ENCODE measurements at regions not wholly inside any gene's neighbourhood (a gene's known extent, or its start where the extent isn't known, plus 50 kb on each side); places are given as distances from the start of the nearest gene placed in this dataset.

DNA sequence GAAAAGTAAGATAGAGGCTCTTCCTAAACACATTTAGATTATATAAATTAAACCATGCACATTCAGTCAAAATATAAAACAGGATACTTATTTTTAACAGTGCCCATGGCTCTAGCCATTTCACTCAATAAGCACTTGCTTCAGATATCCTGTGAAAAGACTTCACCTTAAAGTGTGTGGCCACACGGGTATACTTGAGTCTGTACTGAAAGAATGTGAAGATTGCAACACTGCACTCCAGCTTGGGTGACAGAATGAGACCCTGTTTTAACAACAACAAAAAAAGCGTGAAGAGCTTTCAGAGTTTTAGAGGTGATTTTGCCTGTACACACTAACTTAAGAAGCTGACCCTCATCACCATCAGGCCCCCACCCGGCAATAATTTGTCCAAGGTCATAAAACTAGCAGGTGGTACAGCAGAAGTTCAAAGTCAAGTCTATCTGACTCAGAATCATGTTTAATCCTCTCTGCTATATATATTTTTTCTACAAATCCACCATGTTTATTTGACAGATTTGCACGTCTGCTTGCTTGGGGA, 203.5 kb upstream of the GUCY1A2 start:
- DNase-seq (ENCODE audit: low spot score), result no peak

DNA sequence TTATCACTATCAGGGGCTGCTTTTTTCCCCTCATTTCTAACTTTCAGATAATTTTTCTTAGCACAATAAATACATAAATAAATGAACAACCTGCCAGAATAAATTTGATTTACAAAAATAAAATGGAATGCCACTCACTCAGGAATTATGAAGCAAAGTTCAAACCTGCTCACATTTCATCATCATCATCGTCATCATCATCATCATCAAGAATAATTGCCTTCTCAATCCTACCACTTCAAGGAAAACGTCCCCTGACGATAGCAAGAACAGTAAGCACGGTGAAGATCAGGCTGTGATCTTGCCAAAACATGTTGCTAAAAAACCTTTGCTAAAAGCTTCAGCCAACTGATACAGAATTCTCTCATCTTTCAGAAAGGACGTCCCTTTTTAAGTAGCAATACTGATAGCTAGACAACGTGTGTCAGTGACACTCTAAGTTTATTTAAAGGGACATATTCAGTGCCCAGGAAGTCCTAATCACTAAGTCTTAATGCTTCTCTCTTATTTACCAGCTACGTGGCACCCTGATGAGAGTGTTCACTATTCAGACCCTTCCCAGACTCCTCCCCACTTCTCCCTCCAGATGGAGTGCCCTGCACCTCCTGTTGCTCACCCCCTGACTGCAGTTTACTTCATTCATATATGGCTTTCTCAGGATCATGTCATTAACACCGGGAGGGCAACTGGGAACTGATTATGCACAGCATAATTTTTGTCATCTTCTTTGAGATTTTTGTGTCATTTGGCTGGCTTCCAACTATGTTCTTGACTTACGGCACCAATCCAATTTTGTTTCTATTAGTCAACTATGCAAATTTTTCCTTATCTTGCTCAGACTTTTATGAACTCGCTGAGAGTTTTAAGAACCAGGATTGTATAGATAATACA, 200.1 kb upstream of the GUCY1A2 start:
- DNase-seq (ENCODE audit: low spot score), result no peak

DNA sequence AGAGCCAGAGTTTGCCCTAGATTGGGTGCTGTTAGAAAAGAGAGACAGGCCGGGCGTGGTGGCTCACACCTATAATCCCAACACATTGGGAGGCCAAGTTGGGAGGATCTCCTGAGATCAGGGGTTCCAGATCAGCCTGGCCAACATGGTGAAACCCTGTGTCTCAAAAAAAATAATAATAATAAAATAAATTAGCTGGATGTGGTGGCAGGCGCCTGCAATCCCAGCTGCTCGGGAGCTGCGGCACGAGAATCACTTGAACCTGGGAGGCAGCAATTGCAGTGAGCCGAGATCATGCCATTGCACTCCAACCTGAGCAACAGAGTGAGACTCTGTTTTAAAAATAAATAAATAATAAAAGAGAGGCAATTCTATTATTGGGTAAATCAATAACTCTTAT, 199.2 kb upstream of the GUCY1A2 start:
- DNase-seq (ENCODE audit: low spot score), result no peak

DNA sequence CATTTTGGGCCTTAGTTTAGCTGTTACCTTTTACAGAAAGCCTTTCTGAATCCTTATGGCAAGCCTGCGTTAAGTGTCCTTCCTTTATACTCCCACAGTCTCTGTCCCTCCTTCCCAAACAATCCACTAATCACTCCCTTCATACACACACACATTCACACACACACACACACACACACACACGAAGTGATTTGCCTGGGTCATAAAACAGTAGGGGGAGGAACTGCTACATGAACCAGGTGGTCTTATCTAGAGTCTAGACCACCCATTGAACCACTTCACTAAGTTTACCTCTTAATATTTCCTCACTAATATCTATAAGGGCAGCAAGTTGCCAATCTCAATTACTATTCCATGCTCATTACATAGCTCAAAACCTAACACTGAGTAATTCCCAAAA, 196.7 kb upstream of the GUCY1A2 start:
- DNase-seq (ENCODE audit: low spot score), result no peak

DNA sequence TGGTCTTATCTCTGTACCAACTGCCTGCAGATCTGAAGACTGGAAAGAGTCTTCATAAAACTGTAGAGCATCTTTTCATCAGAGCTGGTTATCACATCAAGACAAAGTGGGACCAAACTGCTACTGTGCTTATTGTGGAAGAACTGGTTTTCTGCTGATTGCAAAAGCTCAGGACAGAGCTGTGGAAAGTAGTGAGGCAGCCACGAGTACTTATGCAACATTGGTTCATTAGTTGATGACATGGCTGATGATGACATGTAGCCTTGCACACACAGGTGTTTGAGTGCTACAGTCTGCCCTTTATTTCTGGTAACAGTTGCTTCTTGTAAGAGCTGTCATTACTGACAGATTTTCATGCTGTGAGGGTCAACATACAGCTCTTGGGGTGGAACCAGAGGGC, 185.4 kb upstream of the GUCY1A2 start:
- no peak for DNase-seq (ENCODE audit: low spot score)

DNA sequence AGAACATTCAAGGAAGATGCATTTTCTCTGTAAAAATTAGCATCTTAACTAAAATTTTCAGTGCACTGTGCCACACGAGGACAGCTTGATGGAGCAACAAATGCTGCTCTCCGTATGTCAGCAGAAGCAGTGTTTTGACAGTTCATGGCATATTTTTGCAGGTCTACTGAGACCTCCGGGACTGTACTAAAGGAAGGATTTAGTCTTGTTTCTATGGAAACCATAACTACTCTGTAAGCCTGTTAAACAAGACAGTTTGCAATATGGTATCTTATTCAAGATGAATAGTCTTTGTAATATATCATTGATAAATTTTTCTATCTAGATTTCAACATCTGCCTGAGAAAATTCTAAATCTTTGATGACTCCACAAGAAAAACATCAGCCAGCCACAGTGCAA, 184.0 kb upstream of the GUCY1A2 start:
- DNase-seq (ENCODE audit: low spot score), result no peak

DNA sequence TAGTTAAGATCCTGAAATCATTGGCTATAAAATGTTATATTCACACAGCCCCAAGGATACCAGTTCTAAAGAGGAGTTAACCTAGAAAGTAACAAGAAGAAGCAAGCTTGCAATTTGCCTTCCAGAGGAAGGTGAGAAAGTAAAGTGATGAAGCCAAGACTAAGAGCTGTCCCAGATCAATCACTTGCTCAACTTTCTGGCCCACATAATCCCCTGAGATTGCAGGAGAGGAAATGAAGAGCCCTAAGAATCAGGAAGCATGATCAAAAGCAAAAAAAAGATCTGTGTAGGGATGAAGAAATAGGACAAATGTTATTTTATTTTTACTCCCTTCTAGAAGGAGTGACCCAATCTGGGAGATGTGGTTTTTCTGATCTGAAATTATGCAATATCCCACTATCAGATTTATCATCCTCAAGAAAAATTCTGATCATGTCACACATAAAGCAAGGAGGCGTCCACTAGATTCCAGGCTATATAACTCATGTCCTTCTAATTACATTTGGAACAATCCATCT, 180.3 kb upstream of the GUCY1A2 start:
- DNase-seq (ENCODE audit: low spot score), result no peak

DNA sequence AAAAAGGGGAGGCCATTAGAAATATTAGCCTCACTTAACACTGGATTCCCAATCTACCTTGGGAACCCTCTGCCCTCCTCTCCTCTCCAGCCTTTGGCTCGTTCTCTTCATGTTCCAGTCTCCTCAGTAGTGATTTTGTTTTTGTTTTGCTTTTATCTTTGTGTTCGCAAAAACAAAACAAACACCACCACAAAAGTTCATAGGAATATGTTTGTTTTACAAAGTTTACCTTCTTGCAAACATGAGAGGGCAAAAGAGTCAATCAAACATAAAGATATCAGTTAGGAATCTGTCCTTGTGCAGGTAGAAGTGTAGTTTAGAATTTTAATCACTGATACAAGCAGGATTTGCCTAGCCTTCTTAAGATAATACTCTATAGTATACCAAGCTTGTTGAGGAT, 179.7 kb upstream of the GUCY1A2 start:
- DNase-seq (ENCODE audit: low spot score), result no peak

DNA sequence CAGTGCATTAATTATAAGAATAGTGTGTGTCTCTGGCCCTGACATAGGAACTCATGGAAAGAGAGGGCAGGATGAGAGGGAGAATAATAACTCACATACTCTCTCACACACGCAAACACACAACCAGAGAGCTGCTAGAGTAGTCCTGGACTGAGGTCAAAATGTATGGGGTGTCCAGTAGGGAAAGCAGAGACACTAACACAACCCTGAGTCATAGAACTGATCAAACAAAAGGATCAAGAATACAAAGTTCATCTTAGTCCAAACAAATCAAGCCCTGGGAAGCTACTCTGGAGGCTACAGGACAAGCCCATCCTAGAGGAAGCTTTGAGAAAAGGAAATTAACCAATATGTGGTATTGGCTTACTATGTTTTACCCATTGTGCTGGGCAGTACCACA, 178.5 kb upstream of the GUCY1A2 start:
- peak; percentile 10 for DNase-seq (ENCODE audit: low spot score)

DNA sequence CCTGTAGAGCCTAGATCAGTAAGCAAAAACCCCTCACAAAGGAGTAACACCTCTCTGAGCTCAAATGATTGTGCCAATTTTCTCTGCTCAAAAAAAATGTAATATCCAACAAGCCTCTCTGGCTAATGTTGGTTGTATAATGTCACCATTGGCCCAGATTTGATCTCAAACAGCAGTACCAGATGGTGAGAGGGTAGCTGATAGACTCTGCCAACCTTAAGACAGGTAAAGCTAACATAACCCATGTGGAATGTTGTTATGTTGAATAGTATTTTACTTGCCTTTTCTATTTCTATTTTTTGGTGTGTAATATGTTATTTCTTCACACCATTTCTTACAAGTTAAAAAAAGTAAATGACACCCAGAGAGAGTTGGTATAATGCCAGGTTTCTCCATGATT, 166.7 kb upstream of the GUCY1A2 start:
- DNase-seq (ENCODE audit: low spot score), result no peak

DNA sequence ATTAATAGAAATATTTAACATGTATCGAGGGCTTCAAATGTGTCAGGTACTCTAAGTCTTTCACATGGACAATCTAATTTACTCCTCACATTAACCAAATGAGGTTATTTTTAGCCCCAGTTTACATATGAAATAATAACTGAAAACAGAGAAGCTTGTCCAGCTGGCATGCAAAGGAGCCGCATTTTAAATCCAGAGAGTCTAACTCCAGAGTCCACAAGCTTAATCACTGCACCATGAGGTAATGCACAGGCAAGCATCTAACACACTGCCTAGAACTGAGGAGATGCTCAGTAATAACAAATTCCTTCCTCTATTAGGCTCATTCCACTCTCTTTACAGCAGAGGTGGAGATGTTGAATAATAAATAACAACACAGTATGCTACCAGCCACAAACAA, 165.7 kb upstream of the GUCY1A2 start:
- DNase-seq (ENCODE audit: low spot score), result no peak

DNA sequence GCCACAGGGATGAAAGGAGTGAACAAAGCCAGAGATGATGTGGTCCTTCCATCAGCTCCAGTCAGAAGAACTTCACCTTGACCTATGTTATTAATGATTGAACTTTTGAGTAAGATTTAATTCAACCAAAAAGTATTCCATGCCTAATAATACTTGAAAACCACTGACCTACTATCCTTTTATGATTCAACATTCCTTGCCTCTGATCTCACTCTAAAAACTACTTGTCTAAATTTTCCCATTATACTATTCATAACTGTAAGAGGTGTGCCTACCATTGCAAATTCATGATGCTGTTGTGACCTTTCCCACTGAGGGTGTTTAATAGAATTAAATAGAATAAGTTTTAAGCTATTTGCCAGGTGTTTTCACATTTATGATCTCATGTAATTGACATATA, 164.7 kb upstream of the GUCY1A2 start:
- DNase-seq (ENCODE audit: low spot score), result no peak

DNA sequence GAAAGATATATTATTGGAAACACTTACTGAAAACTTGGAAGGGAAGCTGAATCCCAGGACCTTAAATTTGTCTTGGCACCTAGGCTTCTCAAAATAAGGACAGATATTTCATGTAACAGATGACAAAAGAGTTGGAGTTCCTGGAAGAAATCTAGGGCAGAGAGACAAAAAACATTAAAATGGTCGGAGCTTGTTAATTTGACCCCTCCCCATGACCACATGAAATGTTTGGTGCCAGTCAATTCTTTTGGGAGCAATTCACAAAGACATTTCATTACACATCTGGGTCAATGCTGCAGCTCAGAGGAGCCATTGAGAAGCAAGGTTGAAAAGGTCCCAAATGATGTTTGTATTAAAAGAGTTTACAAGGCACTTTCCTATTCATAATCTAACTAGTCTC, 162.0 kb upstream of the GUCY1A2 start:
- no peak for DNase-seq (ENCODE audit: low spot score)

DNA sequence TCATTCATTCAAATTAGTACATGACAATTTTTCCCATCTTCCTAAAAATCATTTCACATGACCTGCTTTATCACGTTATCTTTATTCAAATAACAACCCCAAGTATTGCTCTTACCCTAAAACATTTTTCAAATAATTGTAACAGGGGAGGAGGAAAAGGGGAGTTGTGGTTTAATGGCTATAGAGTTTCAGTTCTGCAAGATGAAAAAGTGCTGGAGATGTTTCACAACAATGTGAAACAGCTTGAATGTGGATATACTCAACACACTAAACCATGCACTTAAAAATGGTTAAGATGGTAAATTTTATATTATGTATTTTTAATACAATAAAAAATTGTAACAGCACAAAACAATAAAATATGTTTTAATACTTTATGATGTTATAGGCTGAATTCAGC, 161.6 kb upstream of the GUCY1A2 start:
- DNase-seq (ENCODE audit: low spot score), result no peak

DNA sequence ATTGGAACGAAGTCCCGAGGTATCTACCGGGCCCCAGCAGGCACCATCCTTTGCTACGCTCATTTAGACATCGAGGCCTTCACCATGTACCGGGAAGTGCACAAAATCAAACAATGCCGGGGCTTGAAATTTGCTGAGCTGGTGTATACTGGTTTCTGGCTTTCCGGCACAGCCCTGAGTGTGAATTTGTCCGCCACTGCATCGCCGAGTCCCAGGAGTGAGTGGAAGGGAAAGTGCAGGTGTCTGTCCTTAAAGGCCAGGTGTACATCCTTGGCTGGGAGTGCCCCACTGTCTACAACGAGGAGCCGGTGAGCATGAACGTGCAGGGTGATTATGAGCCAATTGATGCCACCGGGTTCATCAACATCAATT, 158.8 kb upstream of the GUCY1A2 start:
- no peak for DNase-seq (ENCODE audit: low spot score)

DNA sequence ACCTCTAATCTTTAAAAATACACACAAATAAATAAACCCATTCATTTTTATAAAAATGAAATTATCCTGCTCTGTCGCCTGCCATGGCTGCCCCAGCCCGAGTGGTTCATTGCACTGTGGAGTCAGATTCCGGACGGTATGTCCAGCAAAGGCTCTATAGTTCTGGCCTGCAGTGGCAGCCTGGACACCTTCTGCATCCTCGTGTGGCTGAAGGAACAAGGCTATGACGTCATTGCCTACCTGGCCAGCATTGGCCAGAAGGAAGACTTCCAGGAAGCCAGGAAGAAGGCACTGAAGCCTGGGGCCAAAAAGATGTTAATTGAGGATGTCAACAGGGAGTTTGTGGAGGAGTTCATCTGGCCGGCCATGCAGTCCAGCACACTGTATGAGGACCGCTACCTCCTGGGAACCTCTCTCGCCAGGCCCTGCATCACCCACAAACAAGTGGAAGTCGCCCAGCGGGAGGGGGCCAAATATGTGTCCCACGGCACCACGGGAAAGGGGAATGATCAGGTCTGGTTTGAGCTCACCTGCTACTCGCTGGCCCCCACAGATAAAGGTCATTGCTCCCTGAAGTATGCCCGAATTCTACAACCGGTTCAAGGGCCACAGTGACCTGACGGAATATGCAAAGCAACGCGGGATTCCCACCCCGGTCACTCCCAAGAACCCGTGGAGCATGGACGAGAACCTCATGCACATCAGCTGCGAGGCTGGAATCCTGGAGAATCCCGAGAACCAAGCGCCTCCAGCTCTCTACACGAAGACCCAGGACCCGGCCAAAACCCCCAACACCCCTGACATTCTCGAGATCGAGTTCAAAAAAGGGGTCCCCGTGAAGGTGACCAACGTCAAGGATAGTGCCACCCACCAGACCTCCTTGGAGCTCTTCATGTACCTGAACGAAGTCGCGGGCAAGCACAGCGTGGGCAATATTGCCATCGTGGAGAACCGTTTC, 158.2 kb upstream of the GUCY1A2 start:
- DNase-seq (ENCODE audit: low spot score), result no peak

DNA sequence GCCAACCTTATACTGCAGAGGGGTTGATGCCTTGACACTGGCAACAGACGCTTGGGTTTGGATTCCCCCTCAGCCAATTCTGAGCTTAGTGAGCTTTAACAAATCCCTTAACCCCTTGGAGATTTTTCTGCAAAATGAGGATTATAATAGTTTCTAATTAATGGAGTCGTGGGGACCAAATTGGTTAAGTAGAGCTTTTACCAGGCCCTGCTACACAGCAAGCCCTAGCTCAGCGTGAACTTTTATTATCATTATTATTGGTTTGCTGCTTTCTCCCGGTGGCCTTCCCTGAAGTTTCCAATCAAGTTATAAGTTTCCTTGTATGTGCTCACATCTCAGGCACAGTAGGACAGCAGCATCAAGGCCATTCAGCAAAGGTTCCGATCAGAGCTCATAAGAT, 156.6 kb upstream of the GUCY1A2 start:
- no peak for DNase-seq (ENCODE audit: low spot score)

DNA sequence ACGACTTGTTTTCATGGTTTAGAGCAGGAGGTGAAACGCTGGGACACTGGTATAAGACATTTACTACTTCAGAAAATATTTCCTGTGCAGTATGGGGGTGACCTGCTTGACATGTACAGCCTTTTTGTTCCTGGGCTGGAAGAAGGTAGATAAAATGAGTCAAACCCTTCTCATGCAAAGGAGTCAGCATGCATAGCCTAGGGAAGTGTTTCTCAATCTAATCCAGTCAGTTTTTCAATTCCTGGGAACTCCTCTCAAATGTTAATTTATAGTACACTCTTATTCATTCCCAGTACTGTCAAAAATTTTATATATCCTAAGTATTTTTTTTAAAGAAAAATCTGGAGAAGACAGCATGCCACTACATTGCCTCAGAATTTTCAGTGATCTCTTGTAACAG, 154.7 kb upstream of the GUCY1A2 start:
- DNase-seq (ENCODE audit: low spot score), result no peak

DNA sequence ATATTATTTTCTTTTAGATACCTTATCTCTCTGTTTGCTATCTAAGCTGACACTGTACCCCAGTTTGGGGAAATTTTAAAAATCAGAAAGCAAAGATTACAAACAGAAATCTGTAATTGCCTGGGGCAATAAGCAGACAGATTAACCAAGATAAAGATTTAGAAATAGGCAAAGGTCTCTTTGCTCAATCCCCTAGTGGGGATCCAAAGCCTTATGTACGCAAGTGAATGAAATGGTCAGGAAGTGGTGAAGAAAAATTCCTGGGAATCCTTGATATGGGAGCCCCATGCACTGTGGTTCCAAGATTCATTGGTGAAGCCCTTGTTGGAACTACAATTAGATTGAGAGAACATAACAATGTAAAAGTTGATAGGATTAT, 139.5 kb upstream of the GUCY1A2 start:
- no peak for DNase-seq (ENCODE audit: low spot score)

DNA sequence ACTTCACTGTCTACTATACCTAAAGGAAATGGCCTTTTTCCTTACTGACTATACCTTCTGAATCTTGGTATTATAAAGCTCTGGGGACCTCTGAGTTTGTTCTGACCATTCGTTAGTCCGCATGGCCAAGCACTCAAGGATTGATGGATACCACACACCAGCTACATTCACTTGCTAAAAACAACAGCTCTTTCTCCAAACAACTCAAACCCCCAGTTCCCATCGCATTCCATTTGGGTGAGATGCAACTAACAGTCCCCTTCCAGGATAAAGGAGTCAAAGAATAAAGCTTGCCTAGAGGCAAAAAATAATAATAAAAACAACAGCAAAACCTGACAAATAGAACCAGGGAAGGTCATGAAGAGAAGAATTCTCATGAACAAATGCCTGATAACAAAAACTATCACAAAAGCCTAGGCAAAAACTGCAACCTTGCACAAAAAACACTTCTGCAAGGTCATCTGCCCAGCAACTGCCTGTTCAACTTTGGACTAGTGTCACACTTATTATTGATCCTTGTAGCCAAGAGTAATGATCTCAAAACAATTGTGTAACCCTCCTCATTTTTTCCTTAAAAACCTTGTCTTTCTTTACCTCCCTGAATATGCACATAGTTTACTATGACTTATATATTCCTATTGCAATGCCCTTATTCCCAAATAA, 139.0 kb upstream of the GUCY1A2 start:
- DNase-seq (ENCODE audit: low spot score), result no peak

DNA sequence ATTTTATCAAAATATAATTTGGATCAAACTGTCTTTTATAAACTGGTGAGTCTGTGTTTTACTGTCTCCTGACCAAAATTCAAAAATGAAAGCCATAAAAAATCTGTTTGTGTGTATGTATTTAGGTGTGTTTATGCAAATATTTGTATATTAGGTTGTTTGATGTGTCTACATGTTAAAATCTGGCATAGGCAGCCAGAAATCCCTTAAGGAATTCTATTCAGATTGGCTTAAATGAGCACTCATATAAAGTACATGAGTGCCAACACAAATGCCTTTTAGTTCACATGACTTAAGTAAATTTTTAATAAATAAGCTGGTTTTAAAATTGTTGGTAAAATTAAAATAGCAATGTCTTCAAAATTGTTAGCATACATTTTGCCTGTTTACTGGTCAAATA, 133.3 kb upstream of the GUCY1A2 start:
- DNase-seq (ENCODE audit: low spot score), result no peak

DNA sequence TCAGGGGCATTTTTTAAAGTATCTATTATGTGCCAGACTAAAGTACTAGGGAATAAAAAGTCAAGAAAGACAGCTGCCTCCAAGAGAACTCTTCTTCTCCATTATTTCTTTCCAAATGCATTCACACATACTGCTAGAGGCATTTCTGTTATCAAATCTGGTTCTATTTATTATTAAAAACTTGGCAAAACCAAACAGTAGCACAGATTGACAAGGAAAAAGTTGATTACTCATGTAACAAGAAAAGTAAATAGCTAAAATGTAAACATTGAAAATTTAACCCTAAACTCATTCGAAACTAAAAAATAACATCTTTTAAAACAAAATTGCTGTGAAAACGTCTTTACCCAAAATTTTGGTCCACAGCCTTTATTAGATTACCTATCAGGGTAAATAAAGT, 132.9 kb upstream of the GUCY1A2 start:
- no peak for DNase-seq (ENCODE audit: low spot score)

All from HT-29 (cell line).